ENCODE measurements at regions not wholly inside any gene's neighbourhood (a gene's known extent, or its start where the extent isn't known, plus 50 kb on each side); places are given as distances from the start of the nearest gene placed in this dataset.

GRCh38 chr6:14620522-14620921, 502.9 kb downstream of the CD83 start:
- TF ChIP-seq TAF1 (IDR thresholded peaks at IDR 0.05; ENCODE audit: borderline replicate concordance, insufficient read depth, low read length): no peak
- TF ChIP-seq POLR2AphosphoS5 (IDR thresholded peaks at IDR 0.05; ENCODE audit: low read depth, low read length): no peak
